ENCODE measurements at regions not wholly inside any gene's neighbourhood (a gene's known extent, or its start where the extent isn't known, plus 50 kb on each side); places are given as distances from the start of the nearest gene placed in this dataset.
"Not testable (repeated sequence)": the region's sequence is repeated elsewhere in the genome, so short reads cannot be mapped to it uniquely, and the experiment has no call there.

DNA sequence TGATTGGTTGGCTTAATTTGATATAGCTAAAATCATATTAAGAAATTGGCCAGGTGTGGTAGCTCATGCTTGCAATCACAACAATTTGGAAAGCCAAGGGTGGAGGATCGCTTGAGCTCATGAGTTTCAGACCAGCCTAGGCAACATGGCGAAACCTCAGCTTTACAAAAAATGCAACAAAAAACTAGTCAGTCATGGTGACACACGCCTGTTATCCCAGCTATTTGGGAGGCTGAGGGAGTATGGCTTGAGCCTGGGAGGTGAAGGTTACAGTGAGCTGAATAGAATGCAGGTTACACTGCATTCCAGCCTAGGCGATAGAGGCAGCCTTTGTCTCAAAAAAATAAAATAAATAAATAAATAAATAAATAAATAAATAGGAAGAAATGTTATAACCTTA, 1579.6 kb upstream of the SLC10A2 start:
- no peak for DNase-seq

DNA sequence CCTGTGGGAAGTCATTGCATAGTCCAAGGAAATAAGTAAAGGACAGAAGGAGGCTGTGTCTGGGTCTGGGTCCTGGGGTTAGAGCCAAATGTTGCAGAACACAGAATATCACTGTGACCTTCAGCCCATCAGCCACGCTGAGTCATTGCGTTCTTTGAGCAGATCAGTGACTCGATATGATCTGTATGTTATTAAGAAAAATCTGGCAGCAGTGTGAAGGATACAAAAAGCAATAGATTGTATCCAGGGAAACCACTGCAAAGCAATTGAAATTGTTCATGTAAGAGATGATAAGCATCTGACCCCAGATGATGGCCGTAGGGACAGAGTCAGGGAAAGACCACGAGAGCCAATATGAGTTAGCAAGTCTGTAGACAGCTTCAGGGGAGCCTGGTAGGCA, 1575.1 kb upstream of the SLC10A2 start:
- DNase-seq, result no peak

- DNase-seq, result no peak
These were observed 1569.7 kb upstream of the SLC10A2 start for GRCh38 chr13:104635879-104636278.

GRCh38 chr13:104634016-104634415, 1567.8 kb upstream of the SLC10A2 start:
- no peak for DNase-seq

GRCh38 chr13:104632736-104633135, 1566.5 kb upstream of the SLC10A2 start:
- no peak for DNase-seq

DNA sequence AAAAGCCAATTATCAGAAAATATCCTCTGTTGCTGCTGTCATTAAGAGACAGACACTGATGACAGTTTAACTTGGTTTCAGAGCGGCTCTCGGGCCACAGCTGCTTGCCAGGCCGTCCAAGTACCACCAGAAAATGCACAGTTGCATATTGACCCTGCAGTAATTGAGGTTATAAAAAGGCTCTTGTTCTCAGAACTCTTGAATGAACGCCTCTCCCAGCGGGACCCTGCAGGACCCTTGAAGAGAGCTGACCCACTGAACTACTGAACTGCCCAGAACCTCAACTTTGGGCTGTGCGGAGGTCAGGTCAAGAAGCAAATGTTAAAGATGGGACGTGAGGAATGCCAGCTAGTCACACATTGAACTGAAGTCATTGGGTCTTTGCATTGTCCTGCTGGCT, 1559.0 kb upstream of the SLC10A2 start:
- no peak for DNase-seq

DNA sequence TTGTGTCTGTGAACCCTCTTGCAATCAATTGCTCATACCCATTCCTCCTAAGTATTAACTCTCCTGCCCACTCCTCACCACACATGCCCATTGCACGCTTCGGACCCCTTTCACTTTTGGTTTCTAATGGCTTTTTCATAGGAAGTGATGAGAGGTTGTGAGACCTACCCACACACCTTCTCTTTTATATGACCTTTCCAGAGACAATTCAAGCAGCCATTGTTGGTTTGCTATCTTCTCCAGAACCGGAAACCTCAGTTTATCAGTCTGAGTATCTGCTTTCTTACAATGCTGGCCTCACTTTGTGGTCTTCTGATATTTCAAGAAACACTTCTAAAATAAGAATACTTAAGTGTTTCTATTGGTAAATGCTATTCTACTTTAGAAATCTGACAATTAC, 1550.8 kb upstream of the SLC10A2 start:
- DNase-seq, result no peak

DNA sequence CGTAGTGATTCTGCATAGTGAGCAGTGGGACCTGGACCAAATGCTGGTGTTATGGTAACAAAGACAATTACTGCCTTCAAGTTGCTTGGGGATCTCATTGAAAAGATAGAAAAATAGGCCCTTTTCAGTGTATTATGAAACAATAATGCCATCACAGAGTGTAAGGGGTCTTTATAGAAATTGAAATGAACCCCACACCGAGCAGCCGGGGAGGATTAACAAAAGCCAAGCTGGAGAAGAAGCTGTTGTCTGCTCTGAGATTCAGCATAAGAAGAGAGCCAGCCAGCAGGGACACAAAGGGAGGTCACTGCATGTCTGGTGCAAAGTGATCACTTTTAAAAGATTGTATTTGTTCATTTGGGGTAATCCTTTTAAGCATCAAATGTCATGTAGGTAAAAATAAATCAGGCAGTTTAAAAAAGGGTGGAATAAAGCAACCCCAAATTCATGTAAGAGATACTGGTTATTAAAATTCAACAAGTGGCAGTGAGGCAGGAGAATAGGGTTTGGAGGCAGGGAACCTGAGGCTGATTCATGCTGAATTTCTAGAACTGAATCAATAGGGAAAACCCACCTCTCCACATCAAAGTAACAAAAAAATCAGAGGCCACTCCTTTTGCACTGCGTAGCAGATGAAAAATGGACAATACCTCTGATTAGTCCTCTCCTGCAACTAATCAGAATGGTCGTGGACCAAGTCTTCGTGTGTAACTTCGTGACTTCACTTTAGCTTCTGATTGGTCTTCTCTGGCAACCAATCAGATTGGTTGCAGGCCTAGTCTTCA, 1548.3 kb upstream of the SLC10A2 start:
- DNase-seq, result no peak

DNA sequence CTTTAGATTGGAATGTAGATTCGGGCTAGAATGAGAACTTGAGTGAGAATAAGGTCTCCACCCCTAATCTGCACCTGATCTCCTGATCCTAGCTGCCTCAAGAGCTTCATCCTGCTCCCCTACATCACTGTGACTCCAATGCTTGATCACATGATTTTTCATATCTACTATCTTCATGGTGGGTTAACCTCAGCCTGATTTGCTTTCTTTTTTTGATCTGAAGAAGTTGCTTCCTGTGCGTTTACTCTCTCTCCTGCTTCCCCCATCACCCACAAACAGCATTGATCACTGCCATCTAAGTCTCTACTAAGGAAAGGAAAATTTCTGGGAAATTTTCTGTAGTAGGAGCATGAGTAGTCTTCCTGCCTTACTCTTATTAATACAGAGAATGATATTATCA, 1542.1 kb upstream of the SLC10A2 start:
- DNase-seq, result no peak

DNA sequence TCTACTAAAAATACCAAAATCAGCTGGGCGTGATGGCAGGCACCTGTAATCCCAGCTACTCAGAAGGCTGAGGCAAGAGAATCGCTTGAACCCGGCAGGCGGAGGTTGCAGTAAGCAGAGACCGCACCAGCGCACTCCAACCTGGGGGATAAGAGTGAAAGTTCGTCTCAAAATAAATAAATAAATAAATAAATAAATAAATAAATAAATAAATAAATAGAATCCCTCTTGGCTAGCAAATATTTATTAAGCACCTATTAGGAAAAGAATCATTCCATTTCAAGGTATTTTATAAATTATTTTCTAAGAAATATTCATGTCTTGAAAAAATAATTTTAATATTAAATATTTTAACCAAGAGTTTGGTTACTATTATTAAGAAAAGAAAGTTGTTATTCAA, 1539.2 kb upstream of the SLC10A2 start:
- not testable (repeated sequence) for DNase-seq

DNA sequence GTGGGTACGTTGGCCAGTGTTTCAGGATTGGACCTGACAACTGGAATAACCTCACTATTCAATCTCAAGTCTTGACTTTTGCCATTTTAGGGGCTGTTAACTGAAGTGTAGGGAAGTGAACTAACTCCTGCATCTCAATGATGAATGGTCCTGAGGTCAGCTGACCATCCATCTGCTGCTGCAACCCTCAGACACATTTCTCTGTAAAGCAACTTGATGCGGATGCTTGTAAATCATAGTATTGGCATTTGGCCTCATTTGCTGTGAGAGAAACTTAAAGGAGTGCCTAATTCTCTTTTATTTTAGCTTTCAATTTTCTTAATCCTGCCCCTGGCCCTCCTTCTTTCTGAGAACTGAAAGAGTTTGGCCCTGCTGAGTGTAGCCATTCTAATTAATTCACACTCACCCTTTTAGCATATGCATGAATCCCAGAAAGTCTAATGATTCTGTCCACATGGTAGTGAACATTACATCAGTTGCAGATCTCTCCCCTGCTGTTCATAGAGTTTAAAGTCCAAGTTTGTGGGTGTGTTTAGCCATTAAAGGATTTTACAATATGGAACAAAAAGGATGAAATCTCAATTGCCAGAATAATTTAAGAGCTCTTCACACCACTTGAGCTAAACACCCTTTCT, 1531.4 kb upstream of the SLC10A2 start:
- DNase-seq, result no peak

- DNase-seq, result no peak
These were observed 1529.3 kb upstream of the SLC10A2 start for GRCh38 chr13:104595511-104595910.

DNA sequence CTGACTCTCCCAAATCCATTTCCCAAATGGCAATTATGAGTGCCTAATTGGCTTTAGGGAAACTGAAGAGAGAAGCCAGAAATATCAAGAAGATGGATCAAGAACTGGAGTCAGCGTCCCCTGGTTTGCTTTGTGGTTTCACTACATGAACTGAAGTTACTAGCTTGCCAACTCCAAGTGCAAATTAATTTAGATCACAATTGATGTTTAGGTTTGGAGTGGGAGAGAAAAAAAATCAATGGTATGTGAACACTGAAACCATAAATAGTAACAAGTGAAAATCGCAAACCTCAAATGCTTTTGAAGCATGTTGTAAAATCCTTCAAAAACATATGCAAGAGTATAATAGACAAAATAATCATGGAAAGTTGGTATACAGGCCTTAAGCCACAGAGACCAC, 1528.6 kb upstream of the SLC10A2 start:
- DNase-seq, result no peak

DNA sequence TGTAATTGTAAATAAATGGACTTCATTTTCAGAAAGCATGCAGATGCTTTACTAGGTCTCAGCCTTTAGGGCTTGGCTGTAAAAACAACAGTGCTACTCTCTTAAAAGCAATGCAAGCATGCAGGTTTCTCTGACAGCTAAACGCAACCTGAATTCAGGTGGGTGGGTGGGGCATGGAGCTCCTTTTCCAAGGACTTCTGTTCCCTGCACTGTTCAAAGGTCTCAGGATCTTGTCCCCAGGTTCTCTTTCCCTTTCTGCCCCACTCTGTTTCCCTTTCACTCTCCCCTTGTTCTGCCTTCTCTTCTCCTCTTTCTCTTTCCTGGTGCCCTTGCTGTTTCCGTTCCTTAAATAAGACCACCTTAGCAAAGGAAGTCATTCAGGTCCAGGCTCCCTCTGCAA, 1527.5 kb upstream of the SLC10A2 start:
- DNase-seq, result no peak

GRCh38 chr13:104593251-104593576, 1527.0 kb upstream of the SLC10A2 start:
- DNase-seq, result no peak

- DNase-seq, result no peak
These were observed 1526.5 kb upstream of the SLC10A2 start for GRCh38 chr13:104592545-104593250.

- DNase-seq, result no peak
These were observed 1525.9 kb upstream of the SLC10A2 start for GRCh38 chr13:104592127-104592526.

GRCh38 chr13:104586051-104586746, 1520.0 kb upstream of the SLC10A2 start:
- DNase-seq, result no peak

- no peak for DNase-seq
These were observed 1518.3 kb upstream of the SLC10A2 start for GRCh38 chr13:104584481-104584880.

- no peak for DNase-seq
These were observed 1514.7 kb upstream of the SLC10A2 start for GRCh38 chr13:104580931-104581330.

DNA sequence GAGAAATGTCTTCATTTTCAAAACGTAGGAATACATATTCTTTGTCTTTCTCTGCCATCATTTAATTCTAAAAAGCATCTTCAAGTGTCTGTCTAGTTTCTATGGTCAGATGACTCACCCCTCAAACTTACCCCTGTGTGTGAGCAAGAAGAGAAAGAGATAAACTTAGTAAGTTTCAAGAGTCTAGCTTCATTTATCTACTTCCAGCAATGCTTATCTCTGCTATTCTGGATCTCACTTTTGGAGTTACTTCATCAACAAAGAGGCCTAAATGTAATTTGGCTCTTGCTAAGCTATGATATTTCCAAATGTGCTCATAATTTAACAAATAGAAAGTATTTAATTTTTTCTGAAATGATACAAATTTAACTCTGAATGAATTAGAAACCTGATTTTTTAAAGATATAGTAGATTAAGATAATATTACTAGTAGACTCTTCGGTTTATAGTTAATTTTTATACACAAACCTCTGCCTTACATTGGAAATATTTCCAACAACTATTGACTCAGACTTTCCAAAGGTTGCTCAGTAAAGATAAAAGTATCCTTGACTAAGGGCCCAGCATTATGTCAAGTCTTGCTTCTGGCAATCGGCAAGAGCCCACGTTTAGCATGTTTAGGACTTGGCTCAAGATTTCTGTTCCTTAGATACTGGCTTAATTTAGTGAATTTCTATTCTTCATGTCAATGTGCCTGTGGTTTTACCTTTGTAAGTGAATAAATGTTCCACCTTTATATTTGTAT, 1511.0 kb upstream of the SLC10A2 start:
- DNase-seq, result no peak

GRCh38 chr13:104571893-104572229, 1505.6 kb upstream of the SLC10A2 start:
- DNase-seq, result no peak
